PC-3 (cell line): ENCODE measurements at regions not wholly inside any gene's neighbourhood (a gene's known extent, or its start where the extent isn't known, plus 50 kb on each side); places are given as distances from the start of the nearest gene placed in this dataset.

Experiments
- ATAC-seq: fragments of 200-7000 bp; cut with Tn5 transposase; 2 replicates; pipeline ENCODE4 v1.9.1; 2020; ENCODE audit warnings: mild to moderate bottlenecking, moderate library complexity
- BruUV-seq: library from RNA; stranded (reverse); fragments of 400-500 nt; replicated peaks from 2 replicates; lab custom pipeline; 2021; lab: Mats Ljungman, UMichigan
- CTCF ChIA-PET: fragments of 300-600 bp; sonication (Branson Sonifier 250); formaldehyde crosslinking; loops from one replicate; lab custom pipeline; 2022; ENCODE audit warnings: antibody characterized with exemption; lab: Charles Lee
- POLR2A ChIA-PET: fragments of 300-600 bp; sonication (Branson Sonifier 250); formaldehyde crosslinking; loops from one replicate; lab custom pipeline; 2022; ENCODE audit warnings: antibody characterized with exemption; ENCODE audit not compliant: unreplicated experiment; lab: Charles Lee
- DNase-seq: peaks from one replicate; pipeline ENCODE4 v3.0.0-alpha.2; 2015
- H2AFZ ChIP-seq: fragments of 300-600 bp; sonication (generic); 2 replicates; pipeline ENCODE4 v1.6.0; 2016; ENCODE audit warnings: antibody characterized with exemption, low read length
- H3F3A ChIP-seq: fragments of 300-600 bp; sonication (generic); one replicate; pipeline ENCODE4 v1.6.0; 2017; ENCODE audit warnings: antibody characterized with exemption, low read length, control low read depth, mild to moderate bottlenecking; ENCODE audit not compliant: unreplicated experiment
- H3K27ac ChIP-seq: fragments of 300-600 bp; sonication (generic); 2 replicates; pipeline ENCODE4 v1.5.1; 2016; ENCODE audit warnings: mild to moderate bottlenecking, low read length
- H3K27me3 ChIP-seq: fragments of 300-600 bp; sonication (generic); 2 replicates; pipeline ENCODE4 v1.6.1; 2016; ENCODE audit warnings: low read length, mixed read lengths
- H3K36me3 ChIP-seq: fragments of 300-600 bp; sonication (generic); 2 replicates; pipeline ENCODE4 v1.6.1; 2016; ENCODE audit warnings: low read depth, mixed run types, low read length, mixed read lengths
- H3K4me1 ChIP-seq: fragments of 300-600 bp; sonication (generic); 2 replicates; pipeline ENCODE4 v1.5.1; 2016; ENCODE audit warnings: low read length; ENCODE audit not compliant: insufficient read depth
- H3K4me2 ChIP-seq: fragments of 300-600 bp; sonication (generic); 2 replicates; pipeline ENCODE4 v1.6.0; 2016; ENCODE audit warnings: low read length
- H3K4me3 ChIP-seq: fragments of 300-600 bp; sonication (generic); 2 replicates; pipeline ENCODE4 v1.5.1; 2016; ENCODE audit warnings: mild to moderate bottlenecking, low read length, mixed read lengths
- H3K79me2 ChIP-seq: fragments of 300-600 bp; sonication (generic); 2 replicates; pipeline ENCODE4 v1.6.1; 2017; ENCODE audit warnings: low read length, mixed read lengths
- H3K9ac ChIP-seq: fragments of 300-600 bp; sonication (generic); 2 replicates; pipeline ENCODE4 v1.6.0; 2016; ENCODE audit warnings: mild to moderate bottlenecking, low read length
- H3K9me2 ChIP-seq: fragments of 300-600 bp; sonication (generic); replicated peaks from 2 replicates; pipeline ENCODE4 v1.6.1; 2016; ENCODE audit warnings: mixed run types, low read length, mixed read lengths
- H3K9me3 ChIP-seq: fragments of 300-600 bp; sonication (generic); 2 replicates; pipeline ENCODE4 v1.6.1; 2016; ENCODE audit warnings: low read length, mixed read lengths
- H4K20me1 ChIP-seq: fragments of 300-600 bp; sonication (generic); 2 replicates; pipeline ENCODE4 v1.6.1; 2016; ENCODE audit warnings: low read length, mixed read lengths
- EZH2 ChIP-seq: fragments of 300-600 bp; sonication (generic); IDR thresholded peaks from one replicate; pipeline ENCODE4 v1.6.1; 2017; ENCODE audit warnings: antibody characterized with exemption, mild to moderate bottlenecking, low read length; ENCODE audit not compliant: unreplicated experiment
- EZH2phosphoT487 ChIP-seq: fragments of 300-600 bp; sonication (generic); IDR thresholded peaks from 2 replicates; pipeline ENCODE4 v1.6.1; 2018; ENCODE audit warnings: mild to moderate bottlenecking, antibody characterized with exemption, low read length, borderline replicate concordance
- intact Hi-C: fragments of 100-400 bp; cut with micrococcal nuclease; formaldehyde crosslinking; loops from 2 replicates; pipeline ENCODE4 v1.9.0; 2023
- TF ChIP-seq, protein P1 (sequence below): fragments of 300-600 bp; sonication (generic); conservative IDR thresholded peaks from 2 replicates; pipeline ENCODE4 v1.5.1; 2017; ENCODE audit warnings: antibody characterized with exemption, low read depth, mild to moderate bottlenecking, low read length

- intact Hi-C loops = loop anchor here (5.0 kb wide), 1 partner anchor 131 kb away; no protein-coding TSS in a partner anchor
- no TSS peak for BruUV-seq
- POLR2A ChIA-PET = no interaction called here
These were observed 834.4 kb upstream of the NRXN1 start for GRCh38 chr2:51866361-51866760.

GRCh38 chr2:51859260-51859659 lies 827.3 kb upstream of the NRXN1 start:
- Histone ChIP-seq H2AFZ (no peak overlapping the region), H3K4me3 (no peak overlapping the region), H3K4me1 (no peaks in the 10 kb centered on the region), H3K9ac (no peak overlapping the region), H3K36me3 (no peaks in the 10 kb centered on the region), H3K9me2 (no peaks in the 10 kb centered on the region), H4K20me1 (no peaks in the 10 kb centered on the region), H3K9me3 (no peaks in the 10 kb centered on the region), H3K27me3 (no peaks in the 10 kb centered on the region), H3F3A (no peaks in the 10 kb centered on the region), H3K27ac (no peak overlapping the region), H3K79me2 (no peaks in the 10 kb centered on the region), H3K4me2 (no peak overlapping the region)
- CTCF ChIA-PET = no interaction called here
- ATAC-seq (no peak), DNase-seq (no peak)
- no TSS peak for BruUV-seq
- intact Hi-C loops = no loop called here
- POLR2A ChIA-PET = no interaction called here
- TF ChIP-seq EZH2phosphoT487 (no peak), EZH2 (no peak)
- TF ChIP-seq, protein P1, sequence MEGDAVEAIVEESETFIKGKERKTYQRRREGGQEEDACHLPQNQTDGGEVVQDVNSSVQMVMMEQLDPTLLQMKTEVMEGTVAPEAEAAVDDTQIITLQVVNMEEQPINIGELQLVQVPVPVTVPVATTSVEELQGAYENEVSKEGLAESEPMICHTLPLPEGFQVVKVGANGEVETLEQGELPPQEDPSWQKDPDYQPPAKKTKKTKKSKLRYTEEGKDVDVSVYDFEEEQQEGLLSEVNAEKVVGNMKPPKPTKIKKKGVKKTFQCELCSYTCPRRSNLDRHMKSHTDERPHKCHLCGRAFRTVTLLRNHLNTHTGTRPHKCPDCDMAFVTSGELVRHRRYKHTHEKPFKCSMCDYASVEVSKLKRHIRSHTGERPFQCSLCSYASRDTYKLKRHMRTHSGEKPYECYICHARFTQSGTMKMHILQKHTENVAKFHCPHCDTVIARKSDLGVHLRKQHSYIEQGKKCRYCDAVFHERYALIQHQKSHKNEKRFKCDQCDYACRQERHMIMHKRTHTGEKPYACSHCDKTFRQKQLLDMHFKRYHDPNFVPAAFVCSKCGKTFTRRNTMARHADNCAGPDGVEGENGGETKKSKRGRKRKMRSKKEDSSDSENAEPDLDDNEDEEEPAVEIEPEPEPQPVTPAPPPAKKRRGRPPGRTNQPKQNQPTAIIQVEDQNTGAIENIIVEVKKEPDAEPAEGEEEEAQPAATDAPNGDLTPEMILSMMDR = no peak

More at GRCh38 chr2:51866361-51866760, 834.4 kb upstream of the NRXN1 start:
- Histone ChIP-seq H3F3A (no peaks in the 10 kb centered on the region), H3K9me2 (no peaks in the 10 kb centered on the region), H3K9ac (no peak overlapping the region), H3K4me1 (peaks cover 7% of the 10 kb centered on the region; the same call in 1 of the 2 replicates), H3K79me2 (no peaks in the 10 kb centered on the region), H3K4me2 (no peak overlapping the region), H3K4me3 (no peak overlapping the region), H2AFZ (no peak overlapping the region), H3K36me3 (no peaks in the 10 kb centered on the region), H3K27me3 (no peaks in the 10 kb centered on the region), H4K20me1 (no peaks in the 10 kb centered on the region), H3K27ac (no peak overlapping the region), H3K9me3 (no peaks in the 10 kb centered on the region)
- TF ChIP-seq EZH2 = no peak
- TF ChIP-seq EZH2phosphoT487 = no peak
- TF ChIP-seq, protein P1 = no peak
- peak; percentile 16 for DNase-seq
- no peak for ATAC-seq
- CTCF ChIA-PET = no interaction called here

DNA sequence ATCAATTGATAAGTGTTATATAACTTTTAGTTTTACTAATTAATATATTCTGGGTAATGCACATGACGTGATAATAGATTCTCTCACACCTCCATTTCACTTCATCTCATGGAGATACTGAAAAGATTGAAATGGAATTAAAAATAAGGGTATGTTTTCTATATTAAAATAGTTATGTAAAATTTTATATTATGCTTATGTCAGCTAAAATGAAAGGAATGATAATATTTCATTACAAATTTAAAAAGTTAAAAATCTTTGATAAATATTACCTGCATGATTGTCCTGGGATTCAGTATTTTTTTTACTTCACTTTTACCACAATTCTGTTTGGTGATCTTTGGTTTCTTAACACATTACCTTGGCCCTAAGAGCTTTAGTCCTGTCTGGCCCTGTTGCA lies 823.8 kb upstream of the NRXN1 start:
- intact Hi-C loops = no loop called here
- DNase-seq (no peak), ATAC-seq (no peak)
- Histone ChIP-seq H3K79me2 (no peaks in the 10 kb centered on the region), H3K9me2 (no peaks in the 10 kb centered on the region), H3F3A (no peaks in the 10 kb centered on the region), H3K9ac (no peak overlapping the region), H4K20me1 (no peaks in the 10 kb centered on the region), H3K27ac (no peak overlapping the region), H3K27me3 (no peaks in the 10 kb centered on the region), H3K4me3 (no peak overlapping the region), H3K36me3 (no peaks in the 10 kb centered on the region), H3K9me3 (no peaks in the 10 kb centered on the region), H2AFZ (no peak overlapping the region), H3K4me1 (no peaks in the 10 kb centered on the region), H3K4me2 (no peak overlapping the region)
- CTCF ChIA-PET = no interaction called here
- POLR2A ChIA-PET = no interaction called here
- TF ChIP-seq EZH2phosphoT487 = no peak
- TF ChIP-seq, protein P1 = no peak
- BruUV-seq = no TSS peak
